SK-N-MC (cell line): ENCODE measurements at regions not wholly inside any gene's neighbourhood (a gene's known extent, or its start where the extent isn't known, plus 50 kb on each side); places are given as distances from the start of the nearest gene placed in this dataset.

Experiments used
- EZH2 ChIP-seq: fragments of 200-600 bp; sonication (generic); IDR thresholded peaks from one replicate; pipeline ENCODE4 v1.6.1; 2017; ENCODE audit warnings: antibody characterized with exemption
- FOXP2 ChIP-seq: optimal IDR thresholded peaks from 2 replicates; pipeline ENCODE3; 2011; ENCODE audit warnings: mild to moderate bottlenecking, moderate library complexity; ENCODE audit not compliant: insufficient read depth; ENCODE audit errors: extremely low read length, control extremely low read depth
- POLR2AphosphoS5 ChIP-seq: IDR thresholded peaks from 2 replicates; pipeline ENCODE4 v1.6.1; 2012; ENCODE audit warnings: mild to moderate bottlenecking, low read depth, low read length, borderline replicate concordance

DNA sequence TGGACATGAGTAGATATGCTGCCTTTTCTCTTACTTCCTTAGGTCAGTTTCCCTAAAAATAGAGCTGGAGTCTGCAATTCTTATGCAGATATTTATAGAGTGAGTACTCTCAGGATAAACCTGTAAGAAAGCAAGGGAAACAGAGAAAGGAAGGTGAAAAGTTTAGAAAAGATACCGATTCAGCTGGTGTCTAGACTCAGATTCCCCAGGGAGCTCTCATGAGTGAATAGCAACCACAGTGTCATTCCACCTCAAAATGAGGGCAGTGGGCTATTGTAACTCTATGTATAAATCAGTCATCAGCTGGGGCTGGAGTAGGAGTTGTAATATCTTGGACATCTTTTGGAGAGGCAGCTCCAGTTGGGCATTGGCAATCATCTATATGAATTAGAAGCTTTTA, 1485.1 kb upstream of the TMEFF2 start:
- TF ChIP-seq EZH2 (no peak), POLR2AphosphoS5 (no peak), FOXP2 (no peak)
